Loucy (cell line): ENCODE measurements at regions not wholly inside any gene's neighbourhood (a gene's known extent, or its start where the extent isn't known, plus 50 kb on each side); places are given as distances from the start of the nearest gene placed in this dataset.

Experiments used
- CTCF ChIP-seq: fragments of 200-600 bp; sonication (generic); conservative IDR thresholded peaks from 2 replicates; pipeline ENCODE4 v1.5.1; 2014; ENCODE audit warnings: mild to moderate bottlenecking, antibody characterized with exemption, low read length
- EZH2phosphoT487 ChIP-seq: fragments of 200-600 bp; IDR thresholded peaks from 2 replicates; pipeline ENCODE4 v1.6.1; 2018; ENCODE audit warnings: antibody characterized with exemption, mild to moderate bottlenecking, moderate library complexity, borderline replicate concordance

GRCh38 chr16:60458255-60458654 is 1578.0 kb downstream of the CDH8 start:
- TF ChIP-seq CTCF (no peak), EZH2phosphoT487 (no peak)
